H4 (cell line): ENCODE measurements at regions not wholly inside any gene's neighbourhood (a gene's known extent, or its start where the extent isn't known, plus 50 kb on each side); places are given as distances from the start of the nearest gene placed in this dataset.

Source experiments
- DNase-seq: peaks from one replicate; pipeline ENCODE4 v3.0.0-alpha.2; 2015; ENCODE audit warnings: low spot score

- DNase-seq: no peak
These were observed 141.3 kb upstream of the UBE2E1 start for GRCh38 chr3:23664459-23664858.

- DNase-seq: no peak
These were observed 140.0 kb upstream of the UBE2E1 start for GRCh38 chr3:23665741-23666140.

GRCh38 chr3:23666818-23667217, 138.9 kb upstream of the UBE2E1 start:
- peak; percentile 10 for DNase-seq

GRCh38 chr3:23667536-23668429, 138.0 kb upstream of the UBE2E1 start:
- peak; percentile 52 for DNase-seq

- peak; percentile 70 for DNase-seq
These were observed 137.3 kb upstream of the UBE2E1 start for GRCh38 chr3:23668430-23668904.

GRCh38 chr3:23669541-23670255, 136.1 kb upstream of the UBE2E1 start:
- no peak for DNase-seq

GRCh38 chr3:23671851-23672589, 133.7 kb upstream of the UBE2E1 start:
- no peak for DNase-seq

GRCh38 chr3:23672628-23673027, 133.1 kb upstream of the UBE2E1 start:
- no peak for DNase-seq

- no peak for DNase-seq
These were observed 130.7 kb upstream of the UBE2E1 start for GRCh38 chr3:23675010-23675409.

- no peak for DNase-seq
These were observed 129.7 kb upstream of the UBE2E1 start for GRCh38 chr3:23676093-23676492.

GRCh38 chr3:23682646-23683045, 123.1 kb upstream of the UBE2E1 start:
- no peak for DNase-seq

GRCh38 chr3:23685541-23686258, 120.1 kb upstream of the UBE2E1 start:
- DNase-seq: peak; percentile 93

GRCh38 chr3:23686519-23686918, 119.2 kb upstream of the UBE2E1 start:
- DNase-seq: no peak

GRCh38 chr3:23691357-23691895, 114.3 kb upstream of the UBE2E1 start:
- no peak for DNase-seq

- DNase-seq: no peak
These were observed 108.9 kb upstream of the UBE2E1 start for GRCh38 chr3:23696842-23697241.

GRCh38 chr3:23697416-23697815, 108.3 kb upstream of the UBE2E1 start:
- no peak for DNase-seq

GRCh38 chr3:23698652-23699313, 107.0 kb upstream of the UBE2E1 start:
- no peak for DNase-seq

- DNase-seq: no peak
These were observed 105.1 kb upstream of the UBE2E1 start for GRCh38 chr3:23700616-23701015.

GRCh38 chr3:23701716-23702597, 103.8 kb upstream of the UBE2E1 start:
- DNase-seq: no peak

GRCh38 chr3:23704298-23704697, 101.5 kb upstream of the UBE2E1 start:
- no peak for DNase-seq
